GM19099 (cell line): ENCODE measurements at regions not wholly inside any gene's neighbourhood (a gene's known extent, or its start where the extent isn't known, plus 50 kb on each side); places are given as distances from the start of the nearest gene placed in this dataset.

Experiments
- POLR2A ChIP-seq: IDR thresholded peaks from 3 replicates; pipeline ENCODE4 v1.6.1; 2011; ENCODE audit warnings: low read depth; ENCODE audit not compliant: insufficient read length; ENCODE audit errors: extremely low read depth

DNA sequence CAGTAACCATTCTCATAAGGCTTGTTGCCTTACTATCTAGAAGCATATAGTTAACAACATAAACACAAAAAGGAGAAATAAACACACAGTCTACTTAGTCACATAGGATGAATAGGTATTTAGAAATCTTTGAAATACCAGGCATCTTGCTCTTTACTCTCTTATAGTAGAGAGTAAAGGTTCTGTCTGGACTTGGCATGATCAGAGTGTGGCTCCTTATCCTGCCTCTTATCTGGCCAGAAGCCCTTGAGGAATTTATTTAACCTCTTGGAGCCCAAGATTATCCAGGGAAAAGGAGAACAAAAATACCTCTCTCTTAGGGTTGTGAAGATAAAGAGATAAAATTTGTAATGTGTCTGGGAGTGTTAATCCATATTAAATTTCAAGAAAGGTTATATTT, 100.2 kb upstream of the MBNL2 start:
- TF ChIP-seq POLR2A = no peak

DNA sequence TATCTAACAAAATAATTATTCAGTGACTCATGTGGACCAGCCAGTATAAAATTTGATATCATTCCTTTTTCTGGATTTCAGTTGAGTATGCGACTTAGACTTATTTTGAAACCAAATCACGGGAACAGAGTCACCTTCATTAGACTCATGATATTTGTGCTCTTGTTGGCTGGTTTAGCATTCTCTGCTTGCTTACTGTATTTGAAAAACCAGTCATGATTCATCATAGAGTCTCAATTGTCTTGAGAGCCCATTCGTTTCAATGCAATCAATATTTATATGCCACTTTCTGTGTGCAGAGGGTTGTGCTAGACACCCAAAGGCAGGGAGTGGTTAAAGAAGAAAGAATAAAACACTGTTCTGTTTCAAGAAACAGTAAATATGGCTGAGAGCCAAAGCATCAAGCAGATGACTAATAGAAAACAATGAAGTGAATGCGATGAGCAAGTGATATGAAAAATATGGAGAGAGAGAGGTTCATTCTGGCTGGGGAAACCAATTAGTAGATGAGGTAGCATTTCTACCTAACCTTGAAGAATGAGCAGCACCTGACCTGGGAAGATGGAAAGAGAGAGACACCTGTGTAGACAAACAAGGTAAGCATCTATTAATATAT, 99.6 kb upstream of the MBNL2 start:
- TF ChIP-seq POLR2A = no peak

DNA sequence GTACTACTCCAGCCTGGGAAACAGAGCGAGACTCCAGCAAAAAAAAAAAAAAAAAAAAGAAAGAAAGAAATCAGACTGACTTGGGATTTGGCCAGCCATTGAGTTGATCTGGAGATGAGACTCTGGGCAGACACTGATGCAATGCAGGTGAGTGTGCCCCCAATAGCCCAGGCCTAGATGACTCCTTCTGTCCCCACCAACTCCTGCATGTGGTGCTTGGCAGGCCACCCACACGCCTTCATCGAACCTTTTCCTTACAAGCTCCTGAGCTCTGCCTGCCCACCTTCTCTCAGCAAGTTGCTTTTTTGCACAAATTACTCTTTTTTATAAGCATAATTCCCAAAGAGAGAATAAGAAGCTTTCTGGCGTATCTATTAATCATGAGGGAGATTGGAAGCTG, 97.9 kb upstream of the MBNL2 start:
- no peak for TF ChIP-seq POLR2A

GRCh38 chr13:97124915-97125809, 97.0 kb upstream of the MBNL2 start:
- TF ChIP-seq POLR2A = no peak

DNA sequence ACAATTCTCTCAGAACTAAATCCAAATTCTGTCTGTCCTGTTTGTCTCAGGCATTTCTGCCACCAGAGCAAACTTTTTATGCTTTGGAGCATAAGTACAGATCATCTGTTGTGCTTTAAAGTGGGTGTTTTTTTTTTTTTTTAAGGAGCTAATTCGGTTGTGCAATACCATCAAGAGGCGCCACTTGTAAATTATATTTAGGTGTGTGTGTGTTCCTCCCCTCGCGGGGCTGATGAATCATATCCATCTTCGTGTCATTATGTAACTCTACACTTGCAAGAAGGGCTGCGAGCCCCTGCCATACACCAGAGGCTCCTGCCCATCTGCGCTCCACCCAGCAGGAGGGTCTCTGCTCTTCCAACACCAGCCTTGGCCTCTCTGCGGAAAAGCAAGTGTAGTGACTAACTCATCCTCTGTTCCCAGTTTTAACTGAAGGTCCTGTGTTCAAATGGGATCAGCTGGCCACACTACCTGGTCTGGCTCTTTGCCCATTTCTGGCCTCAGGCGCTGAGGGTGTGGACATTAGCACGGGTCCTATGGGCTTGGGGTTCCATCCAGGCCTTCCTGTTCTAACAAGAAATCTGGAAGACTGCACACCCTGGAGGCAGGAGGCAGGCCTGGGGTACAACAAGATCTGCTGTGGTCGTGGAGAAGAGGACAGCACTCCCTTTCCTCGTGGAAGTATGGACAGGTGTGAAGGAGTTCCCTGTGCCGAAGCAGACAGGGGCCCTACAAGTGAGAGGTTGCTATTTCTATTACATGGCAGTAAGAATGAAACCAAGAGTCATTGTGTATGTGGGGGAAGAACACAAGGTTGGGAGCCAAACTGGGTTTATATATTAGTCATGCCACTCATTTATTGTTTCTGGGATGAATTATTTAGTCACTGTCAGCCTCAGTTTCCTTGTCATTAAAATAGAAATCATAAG, 96.1 kb upstream of the MBNL2 start:
- TF ChIP-seq POLR2A = no peak

GRCh38 chr13:97127842-97128241, 94.3 kb upstream of the MBNL2 start:
- no peak for TF ChIP-seq POLR2A

DNA sequence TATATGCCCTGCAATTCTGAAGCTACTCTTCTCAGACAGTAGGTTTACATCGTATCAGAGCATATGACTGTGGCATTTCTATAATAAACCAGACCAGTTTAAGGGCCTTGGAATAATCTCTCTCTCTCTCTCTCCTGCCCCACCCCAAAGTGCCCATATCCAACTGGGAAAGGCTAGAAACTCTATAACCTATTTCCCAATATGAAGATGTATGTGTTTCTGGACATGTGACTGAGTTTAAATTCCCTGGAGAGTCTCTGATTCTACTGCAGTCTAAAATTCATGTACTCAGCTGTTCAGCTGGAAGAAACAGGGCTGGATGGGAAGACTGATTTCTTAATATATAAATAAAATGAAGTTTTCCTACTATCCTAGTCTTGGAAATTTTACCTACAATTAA, 91.9 kb upstream of the MBNL2 start:
- TF ChIP-seq POLR2A = no peak

GRCh38 chr13:97131447-97131846, 90.7 kb upstream of the MBNL2 start:
- TF ChIP-seq POLR2A = no peak

GRCh38 chr13:97133554-97133953, 88.6 kb upstream of the MBNL2 start:
- TF ChIP-seq POLR2A = no peak

- no peak for TF ChIP-seq POLR2A
Measured at GRCh38 chr13:97133955-97134354, 88.2 kb upstream of the MBNL2 start.

GRCh38 chr13:97134364-97135095, 87.6 kb upstream of the MBNL2 start:
- TF ChIP-seq POLR2A = no peak

DNA sequence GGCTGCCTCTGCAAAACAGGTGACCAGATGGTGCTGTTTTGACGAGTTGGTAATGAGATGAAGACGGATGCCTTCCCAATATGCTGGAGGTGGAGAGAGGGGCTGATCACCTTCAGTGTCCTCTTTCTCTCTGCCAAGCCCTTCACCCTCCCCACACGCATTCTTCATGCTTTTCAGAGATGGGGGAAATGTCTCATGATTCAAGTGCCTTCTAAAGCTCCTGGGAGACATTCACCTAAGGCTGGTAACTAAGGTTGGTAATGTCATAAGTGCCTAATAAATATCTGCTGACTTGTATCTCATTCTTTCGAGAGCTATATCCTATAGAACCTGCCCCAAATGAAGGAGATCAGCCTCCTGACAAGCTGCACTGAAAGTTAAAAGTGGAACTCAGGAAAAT, 86.2 kb upstream of the MBNL2 start:
- TF ChIP-seq POLR2A = no peak

DNA sequence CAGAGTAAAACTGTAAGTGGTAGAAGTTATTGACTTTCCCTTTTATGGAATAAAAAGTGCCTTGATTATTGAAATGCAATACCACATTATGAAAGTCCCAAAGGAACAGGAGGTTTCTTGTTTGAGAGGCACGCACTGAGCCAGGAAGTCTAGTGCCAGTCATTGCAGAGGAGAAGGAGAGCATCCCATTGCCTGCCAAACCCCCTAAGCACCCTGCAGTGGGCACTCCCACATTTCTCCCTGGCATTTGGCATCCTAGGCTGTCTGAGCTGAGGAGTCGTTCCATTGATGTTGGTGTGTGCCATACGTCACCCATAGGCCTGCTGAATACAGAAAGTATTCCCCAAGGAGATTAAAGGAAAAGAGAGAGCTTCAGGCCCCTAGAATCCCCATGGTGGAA, 85.7 kb upstream of the MBNL2 start:
- TF ChIP-seq POLR2A = no peak

DNA sequence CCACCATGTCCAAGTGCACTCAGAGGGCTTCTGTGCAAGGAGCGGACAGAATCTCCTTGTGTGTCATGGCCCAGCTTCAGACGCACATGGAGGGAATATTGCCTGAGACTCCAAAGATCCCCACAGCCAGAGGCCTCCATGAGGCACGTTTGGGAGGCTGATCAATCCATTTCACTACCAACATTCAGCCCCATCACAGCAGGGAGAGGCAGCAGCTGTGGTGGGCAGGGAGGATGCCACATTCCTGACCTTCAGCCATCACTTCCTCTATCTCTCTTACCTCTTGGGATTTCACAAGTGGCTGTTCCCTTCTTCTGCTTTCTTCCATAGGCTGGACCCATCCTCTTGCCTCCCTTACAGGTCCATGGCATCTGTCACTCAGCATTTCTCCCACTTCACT, 82.4 kb upstream of the MBNL2 start:
- TF ChIP-seq POLR2A = no peak

DNA sequence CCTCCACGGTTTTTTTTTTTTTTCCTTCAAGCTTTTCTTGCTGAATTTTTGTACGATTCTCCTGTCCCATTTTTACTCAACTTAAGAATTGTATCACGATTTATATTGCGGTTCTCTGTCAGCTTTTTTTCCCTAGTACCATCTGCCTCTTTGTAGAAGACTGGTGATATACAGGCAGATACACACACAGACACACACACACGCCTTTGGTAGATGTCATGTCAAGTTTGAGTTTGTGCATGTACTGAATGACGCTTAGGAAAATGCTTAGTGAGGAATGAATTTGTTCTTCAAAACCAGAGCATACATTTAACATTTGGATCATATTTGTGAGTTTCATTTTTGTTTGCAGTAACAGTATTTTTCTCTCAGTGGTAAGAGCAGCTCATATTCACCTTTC, 82.0 kb upstream of the MBNL2 start:
- no peak for TF ChIP-seq POLR2A
